ENCODE measurements at regions not wholly inside any gene's neighbourhood (a gene's known extent, or its start where the extent isn't known, plus 50 kb on each side); places are given as distances from the start of the nearest gene placed in this dataset.

- DNase-seq (ENCODE audit: low spot score): no peak
- H3K27me3 Mint-ChIP-seq (ENCODE audit: low read depth): peaks cover 11% of the 10 kb centered on the region
- H3K9me3 Mint-ChIP-seq (ENCODE audit: low read depth): no peaks in the 10 kb centered on the region
- H3K4me3 Mint-ChIP-seq (ENCODE audit: unreplicated experiment): no peak overlapping the region
- H3K4me1 Mint-ChIP-seq (ENCODE audit: low read depth): no peaks in the 10 kb centered on the region
- H3K27ac Mint-ChIP-seq (ENCODE audit: unreplicated experiment): no peak overlapping the region
- TF ChIP-seq CTCF (IDR thresholded peaks at IDR 0.05): no peak
- no peaks in the 10 kb centered on the region for H3K36me3 Mint-ChIP-seq (ENCODE audit: low read depth)
Measured at GRCh38 chr4:111011458-111011857, 388.6 kb upstream of the PITX2 start.

GRCh38 chr4:111013846-111014245, 391.0 kb upstream of the PITX2 start:
- no peaks in the 10 kb centered on the region for H3K9me3 Mint-ChIP-seq (ENCODE audit: low read depth)
- H3K27me3 Mint-ChIP-seq (ENCODE audit: low read depth): peaks cover 13% of the 10 kb centered on the region
- no peak overlapping the region for H3K4me3 Mint-ChIP-seq (ENCODE audit: unreplicated experiment)
- H3K4me1 Mint-ChIP-seq (ENCODE audit: low read depth): no peaks in the 10 kb centered on the region
- H3K36me3 Mint-ChIP-seq (ENCODE audit: low read depth): no peaks in the 10 kb centered on the region
- no peak overlapping the region for H3K27ac Mint-ChIP-seq (ENCODE audit: unreplicated experiment)
- no peak for TF ChIP-seq CTCF (IDR thresholded peaks at IDR 0.05)
- DNase-seq (ENCODE audit: low spot score): no peak

- Mint-ChIP-seq H3K27ac (ENCODE audit: unreplicated experiment) (no peak overlapping the region), H3K27me3 (ENCODE audit: low read depth) (peaks cover 13% of the 10 kb centered on the region)
- DNase-seq (ENCODE audit: low spot score): no peak
Measured at GRCh38 chr4:111014537-111014936, 391.7 kb upstream of the PITX2 start.

GRCh38 chr4:111016416-111016815, 393.5 kb upstream of the PITX2 start:
- Mint-ChIP-seq H3K9me3 (ENCODE audit: low read depth) (no peaks in the 10 kb centered on the region), H3K36me3 (ENCODE audit: low read depth) (no peaks in the 10 kb centered on the region), H3K27ac (ENCODE audit: unreplicated experiment) (no peak overlapping the region), H3K4me1 (ENCODE audit: low read depth) (no peaks in the 10 kb centered on the region), H3K4me3 (ENCODE audit: unreplicated experiment) (no peak overlapping the region), H3K27me3 (ENCODE audit: low read depth) (peaks cover 12% of the 10 kb centered on the region)
- no peak for DNase-seq (ENCODE audit: low spot score)
- TF ChIP-seq CTCF (IDR thresholded peaks at IDR 0.05): no peak

More at GRCh38 chr4:111014537-111014936, 391.7 kb upstream of the PITX2 start:
- no peak overlapping the region for H3K4me3 Mint-ChIP-seq (ENCODE audit: unreplicated experiment)
- no peak for TF ChIP-seq CTCF (IDR thresholded peaks at IDR 0.05)
- no peaks in the 10 kb centered on the region for H3K9me3 Mint-ChIP-seq (ENCODE audit: low read depth)
- no peaks in the 10 kb centered on the region for H3K36me3 Mint-ChIP-seq (ENCODE audit: low read depth)
- H3K4me1 Mint-ChIP-seq (ENCODE audit: low read depth): no peaks in the 10 kb centered on the region

- Mint-ChIP-seq H3K27ac (ENCODE audit: unreplicated experiment) (no peak overlapping the region), H3K4me3 (ENCODE audit: unreplicated experiment) (no peak overlapping the region), H3K36me3 (ENCODE audit: low read depth) (no peaks in the 10 kb centered on the region), H3K4me1 (ENCODE audit: low read depth) (no peaks in the 10 kb centered on the region), H3K9me3 (ENCODE audit: low read depth) (no peaks in the 10 kb centered on the region), H3K27me3 (ENCODE audit: low read depth) (peaks cover 10% of the 10 kb centered on the region)
- DNase-seq (ENCODE audit: low spot score): no peak
- TF ChIP-seq CTCF (IDR thresholded peaks at IDR 0.05): no peak
Measured at GRCh38 chr4:111018216-111018615, 395.3 kb upstream of the PITX2 start.
